ENCODE measurements at regions not wholly inside any gene's neighbourhood (a gene's known extent, or its start where the extent isn't known, plus 50 kb on each side); places are given as distances from the start of the nearest gene placed in this dataset.

GRCh38 chr6:138030872-138031271 is 76.3 kb downstream of the PERP start:
- 61 to 62% methylated on average over 1 of the region's 1 CpG for WGBS, 2 donors
- intact Hi-C loops (cut with DNase I): no loop called here
- no peaks in the 10 kb centered on the region for H3K27me3 ChIP-seq
- no peak for TF ChIP-seq POLR2AphosphoS5 (IDR thresholded peaks at IDR 0.05)
- TF ChIP-seq, protein P1, sequence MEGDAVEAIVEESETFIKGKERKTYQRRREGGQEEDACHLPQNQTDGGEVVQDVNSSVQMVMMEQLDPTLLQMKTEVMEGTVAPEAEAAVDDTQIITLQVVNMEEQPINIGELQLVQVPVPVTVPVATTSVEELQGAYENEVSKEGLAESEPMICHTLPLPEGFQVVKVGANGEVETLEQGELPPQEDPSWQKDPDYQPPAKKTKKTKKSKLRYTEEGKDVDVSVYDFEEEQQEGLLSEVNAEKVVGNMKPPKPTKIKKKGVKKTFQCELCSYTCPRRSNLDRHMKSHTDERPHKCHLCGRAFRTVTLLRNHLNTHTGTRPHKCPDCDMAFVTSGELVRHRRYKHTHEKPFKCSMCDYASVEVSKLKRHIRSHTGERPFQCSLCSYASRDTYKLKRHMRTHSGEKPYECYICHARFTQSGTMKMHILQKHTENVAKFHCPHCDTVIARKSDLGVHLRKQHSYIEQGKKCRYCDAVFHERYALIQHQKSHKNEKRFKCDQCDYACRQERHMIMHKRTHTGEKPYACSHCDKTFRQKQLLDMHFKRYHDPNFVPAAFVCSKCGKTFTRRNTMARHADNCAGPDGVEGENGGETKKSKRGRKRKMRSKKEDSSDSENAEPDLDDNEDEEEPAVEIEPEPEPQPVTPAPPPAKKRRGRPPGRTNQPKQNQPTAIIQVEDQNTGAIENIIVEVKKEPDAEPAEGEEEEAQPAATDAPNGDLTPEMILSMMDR (IDR thresholded peaks at IDR 0.05): no peak
- H3K9me3 ChIP-seq: no peaks in the 10 kb centered on the region
- peaks cover 0 to 14% (median 5%) of the 10 kb centered on the region in 4 donors for H3K4me1 ChIP-seq
- H3K27ac ChIP-seq: peak overlapping the region in 3 of 4 donors; percentile 58 to 77 (median 61)
- H3K4me3 ChIP-seq: no peak overlapping the region
- H3K36me3 ChIP-seq: no peaks in the 10 kb centered on the region
- no peak for DNase-seq

DNA sequence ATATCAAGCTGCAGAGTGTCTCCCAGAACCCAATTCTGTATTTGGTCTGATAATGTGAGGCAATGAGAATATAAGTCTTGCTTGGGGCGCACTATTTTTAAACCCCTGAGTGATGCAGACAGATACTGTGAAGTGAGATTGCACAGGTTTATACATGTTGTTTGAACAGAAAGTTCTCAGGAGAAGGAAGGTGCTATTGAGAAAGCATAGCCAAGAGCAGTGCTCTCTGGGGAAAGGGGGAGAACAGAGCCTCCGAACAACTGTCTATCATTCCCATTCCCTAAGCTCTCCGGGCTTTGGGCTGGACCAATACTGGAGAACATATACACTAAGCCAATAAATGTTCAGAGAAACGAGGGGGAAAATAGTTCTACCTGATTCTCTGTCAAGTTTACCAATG is 75.8 kb downstream of the PERP start:
- Histone ChIP-seq H3K9me3 (no peaks in the 10 kb centered on the region), H3K27me3 (no peaks in the 10 kb centered on the region), H3K4me3 (no peak overlapping the region), H3K36me3 (no peaks in the 10 kb centered on the region), H3K27ac (peak overlapping the region in 3 of 4 donors; percentile 58 to 77 (median 61)), H3K4me1 (peaks cover 0 to 14% (median 5%) of the 10 kb centered on the region in 4 donors)
- TF ChIP-seq, protein P1 (IDR thresholded peaks at IDR 0.05): no peak
- TF ChIP-seq EP300 (IDR thresholded peaks at IDR 0.05): peak in 1 of 4 donors; percentile 27
- intact Hi-C loops (cut with DNase I): no loop called here
- DNase-seq: no peak
- 78 to 80% methylated on average over 4 of the region's 4 CpGs for WGBS, 2 donors

GRCh38 chr6:138031850-138032249 is 75.4 kb downstream of the PERP start:
- H3K4me3 ChIP-seq: no peak overlapping the region
- H3K4me1 ChIP-seq: peaks cover 0 to 14% (median 5%) of the 10 kb centered on the region in 4 donors
- H3K9me3 ChIP-seq: no peaks in the 10 kb centered on the region
- peak overlapping the region in 3 of 4 donors; percentile 58 to 77 (median 61) for H3K27ac ChIP-seq
- no peaks in the 10 kb centered on the region for H3K27me3 ChIP-seq
- H3K36me3 ChIP-seq: no peaks in the 10 kb centered on the region
- TF ChIP-seq POLR2A (IDR thresholded peaks at IDR 0.05): no peak
- TF ChIP-seq, protein P1 (IDR thresholded peaks at IDR 0.05): no peak
- intact Hi-C loops (cut with DNase I): no loop called here
- no peak for DNase-seq
- 66 to 89% methylated on average over 3 of the region's 3 CpGs for WGBS, 2 donors

- H3K9me3 ChIP-seq: no peaks in the 10 kb centered on the region
- H3K27me3 ChIP-seq: no peaks in the 10 kb centered on the region
- DNase-seq: no peak
- H3K36me3 ChIP-seq: no peaks in the 10 kb centered on the region
- 96 to 98% methylated on average over 3 of the region's 3 CpGs for WGBS, 2 donors
- H3K4me3 ChIP-seq: no peak overlapping the region
- H3K4me1 ChIP-seq: peaks cover 0 to 14% (median 5%) of the 10 kb centered on the region in 4 donors
- intact Hi-C loops (cut with DNase I): no loop called here
- TF ChIP-seq EP300 (IDR thresholded peaks at IDR 0.05) (no peak), POLR2AphosphoS5 (IDR thresholded peaks at IDR 0.05) (no peak), POLR2A (IDR thresholded peaks at IDR 0.05) (no peak)
- TF ChIP-seq, protein P1 (IDR thresholded peaks at IDR 0.05): no peak
- peak overlapping the region in 3 of 4 donors; percentile 58 to 77 (median 61) for H3K27ac ChIP-seq
Observed at GRCh38 chr6:138032571-138032970, 74.6 kb downstream of the PERP start.

DNA sequence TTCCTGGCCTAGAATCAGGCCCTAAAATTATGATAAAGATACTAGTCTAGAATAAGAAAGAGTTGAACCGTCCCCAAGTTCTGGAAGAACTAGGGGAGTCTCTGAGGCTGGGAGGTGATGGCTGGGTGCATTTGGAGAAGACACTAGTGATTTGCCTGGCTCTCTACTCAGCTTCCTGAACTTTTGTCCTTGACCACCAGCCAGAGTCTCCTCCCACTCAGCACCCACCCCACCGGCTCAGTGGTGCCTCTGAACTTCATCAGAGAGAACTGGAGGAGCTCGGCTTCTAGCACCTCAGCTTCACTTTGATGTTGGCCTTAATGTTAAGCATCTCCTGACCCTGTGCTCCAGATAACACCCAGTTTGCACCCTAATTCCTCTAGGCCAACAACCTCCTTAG is 73.0 kb downstream of the PERP start:
- Histone ChIP-seq H3K9me3 (no peaks in the 10 kb centered on the region), H3K36me3 (no peaks in the 10 kb centered on the region), H3K27me3 (no peaks in the 10 kb centered on the region), H3K27ac (no peak overlapping the region), H3K4me3 (no peak overlapping the region), H3K4me1 (peaks cover 0 to 14% (median 5%) of the 10 kb centered on the region in 4 donors)
- intact Hi-C loops (cut with DNase I): no loop called here
- DNase-seq: no peak
- TF ChIP-seq POLR2A (IDR thresholded peaks at IDR 0.05) (no peak), POLR2AphosphoS5 (IDR thresholded peaks at IDR 0.05) (no peak), EP300 (IDR thresholded peaks at IDR 0.05) (no peak)
- TF ChIP-seq, protein P1 (IDR thresholded peaks at IDR 0.05): no peak
- 86 to 90% methylated on average over 3 of the region's 3 CpGs for WGBS, 2 donors

Data from sigmoid colon (tissue), 6 donors.